ENCODE measurements at regions not wholly inside any gene's neighbourhood (a gene's known extent, or its start where the extent isn't known, plus 50 kb on each side); places are given as distances from the start of the nearest gene placed in this dataset.
"Not testable (repeated sequence)": the region's sequence is repeated elsewhere in the genome, so short reads cannot be mapped to it uniquely, and the experiment has no call there.

DNA sequence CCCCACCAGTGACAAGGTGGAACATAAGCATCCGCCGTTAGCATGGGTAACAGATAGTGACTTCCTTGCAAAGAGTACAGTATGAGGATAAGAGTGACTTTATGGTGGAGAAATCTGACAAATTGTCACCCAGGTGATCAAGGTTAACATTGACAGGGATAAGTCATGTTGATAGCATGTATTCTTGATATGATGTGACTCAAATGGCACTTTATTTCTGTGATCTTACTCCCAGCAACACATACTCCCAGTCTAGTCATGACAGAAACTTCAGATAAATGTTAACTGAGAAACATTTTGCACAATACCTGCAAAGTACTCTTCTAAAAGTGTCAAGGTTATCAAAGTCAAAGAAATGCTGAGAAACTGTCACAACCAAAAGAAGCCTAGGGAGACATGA, 588.6 kb upstream of the KIF2B start:
- no peak for DNase-seq (ENCODE audit: low spot score)
- intact Hi-C loops (cut with DNase I), result no loop called here

GRCh38 chr17:53227514-53227913, 595.2 kb upstream of the KIF2B start:
- DNase-seq (ENCODE audit: low spot score), result no peak

DNA sequence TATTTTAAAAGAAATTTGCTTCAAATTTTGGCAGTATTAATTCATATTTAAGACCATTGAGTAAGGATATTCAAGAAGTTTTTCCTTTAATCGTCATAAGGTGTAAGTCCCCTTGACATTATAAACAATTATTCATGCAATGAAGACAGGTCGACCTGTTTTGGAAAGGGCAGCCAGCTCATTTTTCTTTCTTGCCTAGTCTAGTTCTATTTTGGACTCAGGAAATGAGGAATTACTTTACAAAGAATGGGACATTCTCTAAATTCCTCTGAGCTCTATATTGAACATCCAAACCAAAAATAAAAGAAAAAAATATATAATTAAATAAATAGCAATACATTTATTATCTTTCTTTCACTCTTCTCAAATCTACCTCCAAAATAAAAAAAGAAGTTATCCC, 595.6 kb upstream of the KIF2B start:
- intact Hi-C loops (cut with DNase I), result no loop called here
- DNase-seq (ENCODE audit: low spot score), result no peak

More at GRCh38 chr17:53227514-53227913, 595.2 kb upstream of the KIF2B start:
- intact Hi-C loops (cut with DNase I), result no loop called here

GRCh38 chr17:53219821-53220220, 602.9 kb upstream of the KIF2B start:
- DNase-seq (ENCODE audit: low spot score), result no peak
- intact Hi-C loops (cut with DNase I), result no loop called here

DNA sequence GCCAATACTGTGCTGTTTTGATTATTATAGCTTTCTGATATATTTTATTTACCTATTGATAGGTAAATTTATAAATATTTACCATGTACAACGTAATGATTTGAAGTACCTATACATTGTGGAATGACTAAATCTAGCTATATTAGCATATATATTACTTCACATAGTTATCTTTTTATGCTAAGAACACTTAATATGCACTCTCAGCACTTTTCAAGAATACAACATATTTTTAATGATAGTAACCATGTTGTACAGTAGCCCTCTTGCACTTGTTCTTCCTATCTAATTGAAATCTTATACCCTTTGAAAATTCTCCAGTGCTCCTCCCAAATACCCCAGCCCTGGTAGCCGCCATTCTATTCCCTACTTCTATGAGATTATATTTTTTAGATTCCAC, 604.0 kb upstream of the KIF2B start:
- DNase-seq (ENCODE audit: low spot score), result no peak
- intact Hi-C loops (cut with DNase I), result no loop called here

- intact Hi-C loops (cut with DNase I), result no loop called here
- no peak for DNase-seq (ENCODE audit: low spot score)
Measured at GRCh38 chr17:53217311-53217710, 605.4 kb upstream of the KIF2B start.

DNA sequence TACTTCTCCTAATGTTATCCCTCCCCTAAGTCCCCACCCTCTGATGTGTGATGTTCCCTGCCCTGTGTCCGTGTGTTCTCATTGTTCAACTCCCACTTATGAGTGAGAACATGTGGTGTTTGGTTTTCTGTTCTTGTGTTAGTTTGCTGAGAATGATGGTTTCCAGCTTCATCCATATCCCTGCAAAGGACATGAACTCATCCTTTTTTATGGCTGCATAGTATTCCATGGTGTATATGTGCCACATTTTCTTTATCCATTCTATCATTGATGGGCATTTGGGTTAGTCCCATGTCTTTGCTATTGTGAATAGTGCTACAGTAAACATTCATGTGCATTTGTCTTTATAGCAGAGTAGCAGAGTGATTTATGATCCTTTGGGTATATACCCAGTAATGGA, 613.8 kb upstream of the KIF2B start:
- intact Hi-C loops (cut with DNase I); DNase-seq (ENCODE audit: low spot score): not testable (repeated sequence)

GRCh38 chr17:53193044-53193443, 629.7 kb upstream of the KIF2B start:
- intact Hi-C loops (cut with DNase I), result no loop called here
- no peak for DNase-seq (ENCODE audit: low spot score)

- intact Hi-C loops (cut with DNase I), result no loop called here
- DNase-seq (ENCODE audit: low spot score), result no peak
Measured at GRCh38 chr17:53191878-53192277, 630.8 kb upstream of the KIF2B start.

DNA sequence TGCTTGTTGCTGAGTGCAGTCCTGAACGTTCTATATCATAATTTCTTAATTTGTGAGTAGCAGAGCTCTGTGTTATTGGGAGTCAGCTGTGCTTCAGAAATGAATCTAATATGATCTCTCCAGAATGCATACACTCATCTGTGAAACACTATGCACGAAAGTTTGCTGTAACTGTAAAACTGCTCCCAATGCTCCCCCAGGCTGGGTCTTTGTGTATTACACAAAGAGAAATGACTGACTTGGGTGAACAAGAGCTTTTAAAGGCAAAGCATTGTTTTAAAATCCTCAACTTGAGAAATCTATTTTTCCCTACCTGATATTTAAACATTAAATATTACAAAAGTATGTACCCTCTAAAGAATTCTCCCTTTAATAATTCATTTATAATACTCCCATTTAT, 636.7 kb upstream of the KIF2B start:
- intact Hi-C loops (cut with DNase I), result no loop called here
- DNase-seq (ENCODE audit: low spot score), result no peak

- intact Hi-C loops (cut with DNase I), result no loop called here
- no peak for DNase-seq (ENCODE audit: low spot score)
Measured at GRCh38 chr17:53176629-53177028, 646.1 kb upstream of the KIF2B start.

- intact Hi-C loops (cut with DNase I), result loop anchor here in 1 of 2 donors (10.0 kb wide), 1 partner anchor 94 kb away; no protein-coding TSS in a partner anchor
- DNase-seq (ENCODE audit: low spot score), result no peak
Measured at GRCh38 chr17:53168413-53168812, 654.3 kb upstream of the KIF2B start.

- intact Hi-C loops (cut with DNase I), result loop anchor here in 1 of 2 donors (10.0 kb wide), 1 partner anchor 92 kb away; no protein-coding TSS in a partner anchor
- no peak for DNase-seq (ENCODE audit: low spot score)
Measured at GRCh38 chr17:53166731-53167130, 656.0 kb upstream of the KIF2B start.

- DNase-seq (ENCODE audit: low spot score), result no peak
- intact Hi-C loops (cut with DNase I), result no loop called here
Measured at GRCh38 chr17:53150101-53150698, 672.5 kb upstream of the KIF2B start.

DNA sequence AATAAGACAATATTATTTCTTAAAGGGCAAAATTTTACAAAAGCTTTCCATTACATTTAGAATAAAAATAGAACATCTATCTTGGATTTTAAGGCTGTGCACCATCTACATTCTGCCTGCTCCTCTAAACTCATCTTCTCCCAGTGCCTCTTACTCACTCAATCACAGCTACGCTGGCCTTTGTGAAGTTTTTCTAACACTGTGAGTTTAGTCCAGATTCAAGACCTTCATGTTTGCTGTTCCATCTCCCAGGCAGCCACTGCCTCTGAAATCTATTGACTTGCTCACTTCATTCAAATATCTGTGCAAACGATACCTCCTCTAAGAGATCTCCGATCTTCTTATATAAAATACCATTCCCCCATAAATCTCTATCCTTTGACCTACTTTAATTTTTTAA, 673.4 kb upstream of the KIF2B start:
- no peak for DNase-seq (ENCODE audit: low spot score)
- intact Hi-C loops (cut with DNase I), result no loop called here

DNA sequence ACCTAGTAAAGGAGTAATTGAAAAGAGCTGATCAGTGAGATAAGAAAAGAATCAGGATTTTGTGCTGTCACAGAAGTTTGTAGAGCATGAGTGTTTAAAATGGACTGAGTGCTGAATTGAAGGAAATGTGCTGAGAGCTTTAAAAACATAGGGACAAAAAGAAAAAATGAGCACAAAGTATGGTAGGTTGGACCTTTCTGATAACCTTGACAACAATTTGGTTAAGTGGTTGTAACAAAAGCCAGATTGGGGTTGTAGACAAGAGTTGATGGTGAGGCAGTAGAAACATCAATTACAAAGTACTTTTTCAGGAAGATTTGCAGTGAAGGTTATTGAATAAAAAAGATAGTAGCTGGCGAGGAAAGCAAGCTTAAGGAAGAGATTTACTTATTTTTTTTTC, 674.7 kb upstream of the KIF2B start:
- no peak for DNase-seq (ENCODE audit: low spot score)
- intact Hi-C loops (cut with DNase I), result no loop called here

DNA sequence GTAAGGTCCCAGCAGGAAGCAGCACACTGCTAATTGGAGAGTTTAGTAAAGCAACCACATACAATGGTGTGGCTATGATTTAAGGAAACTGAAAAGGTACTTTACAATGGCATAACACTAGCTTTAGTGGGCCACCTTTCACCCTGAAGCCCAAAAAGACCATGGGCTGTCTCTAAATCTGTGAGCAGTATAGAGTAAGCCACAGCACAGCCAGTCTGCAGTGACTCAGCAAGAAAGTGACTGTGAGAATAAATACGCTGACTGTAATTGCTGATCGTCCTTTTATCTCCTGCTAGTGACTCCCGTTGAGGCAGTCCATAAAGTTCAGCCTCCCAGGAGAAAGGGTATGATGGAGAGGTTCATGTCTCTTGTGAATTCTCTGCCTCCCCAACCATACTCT, 679.8 kb upstream of the KIF2B start:
- intact Hi-C loops (cut with DNase I), result no loop called here
- no peak for DNase-seq (ENCODE audit: low spot score)

DNA sequence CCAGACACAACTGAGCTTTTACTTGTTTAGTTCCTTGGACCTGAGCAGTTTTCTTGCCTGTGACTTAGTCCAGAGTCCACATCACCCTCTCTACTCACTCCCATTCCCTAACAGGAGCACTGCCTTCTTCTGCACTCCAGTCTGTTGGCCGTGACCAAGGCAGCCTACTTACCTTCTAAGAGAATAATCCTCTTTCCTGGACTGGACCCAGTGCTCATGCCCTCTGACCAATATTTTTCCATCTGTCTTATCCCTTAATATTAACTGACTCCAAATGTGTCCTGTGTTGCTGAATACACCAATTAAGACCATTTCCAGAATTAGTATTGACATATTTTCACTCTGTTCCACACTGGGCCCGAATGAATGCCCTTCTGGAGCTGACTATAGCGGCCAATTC, 681.0 kb upstream of the KIF2B start:
- no peak for DNase-seq (ENCODE audit: low spot score)
- intact Hi-C loops (cut with DNase I), result no loop called here

GRCh38 chr17:53141280-53141679, 681.4 kb upstream of the KIF2B start:
- no peak for DNase-seq (ENCODE audit: low spot score)
- intact Hi-C loops (cut with DNase I), result no loop called here

DNA sequence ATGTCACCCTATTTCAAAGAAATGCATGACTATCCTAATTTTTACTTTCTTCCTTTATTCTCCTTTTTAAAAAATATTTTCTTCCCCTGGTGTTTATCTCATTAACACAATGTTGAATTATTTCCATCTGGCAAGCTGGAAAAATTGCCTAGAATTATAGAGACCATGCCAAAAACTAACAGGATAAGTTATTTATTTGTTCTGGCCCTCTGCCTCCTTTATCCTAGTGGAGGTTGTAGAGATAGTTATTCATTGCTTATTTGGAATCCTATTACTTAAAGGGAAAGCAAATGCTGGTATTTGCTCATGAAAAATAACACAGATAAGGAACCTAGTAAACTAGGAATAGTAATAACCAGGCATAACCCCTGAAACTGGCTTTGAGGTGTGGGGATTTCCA, 684.9 kb upstream of the KIF2B start:
- no peak for DNase-seq (ENCODE audit: low spot score)
- intact Hi-C loops (cut with DNase I), result no loop called here

- intact Hi-C loops (cut with DNase I), result no loop called here
- no peak for DNase-seq (ENCODE audit: low spot score)
Measured at GRCh38 chr17:53135969-53136368, 686.8 kb upstream of the KIF2B start.

GRCh38 chr17:53134548-53134947, 688.2 kb upstream of the KIF2B start:
- DNase-seq (ENCODE audit: low spot score), result no peak
- intact Hi-C loops (cut with DNase I), result no loop called here
